ACC112 (cell line): ENCODE measurements at regions not wholly inside any gene's neighbourhood (a gene's known extent, or its start where the extent isn't known, plus 50 kb on each side); places are given as distances from the start of the nearest gene placed in this dataset.

Experiments used
- H2AFZ ChIP-seq: fragments of 200-600 bp; sonication (generic); one replicate; pipeline ENCODE4 v1.6.0; 2017; ENCODE audit warnings: antibody characterized with exemption, low read length; ENCODE audit not compliant: unreplicated experiment
- H3K27ac ChIP-seq: fragments of 200-600 bp; sonication (generic); 2 replicates; pipeline ENCODE4 v1.5.1; 2014; ENCODE audit warnings: low read depth, mild to moderate bottlenecking, antibody characterized with exemption, low read length, moderate library complexity
- H3K27me3 ChIP-seq: fragments of 200-600 bp; sonication (generic); 2 replicates; pipeline ENCODE4 v1.6.1; 2014; ENCODE audit warnings: mild to moderate bottlenecking, antibody characterized with exemption, low read length, moderate library complexity, mixed read lengths; ENCODE audit not compliant: insufficient read depth
- H3K36me3 ChIP-seq: fragments of 200-600 bp; sonication (generic); 2 replicates; pipeline ENCODE4 v1.6.1; 2016; ENCODE audit warnings: mild to moderate bottlenecking, antibody characterized with exemption, low read length, moderate library complexity, mixed read lengths; ENCODE audit not compliant: insufficient read depth
- H3K4me1 ChIP-seq: fragments of 200-600 bp; sonication (generic); one replicate; pipeline ENCODE4 v1.6.1; 2016; ENCODE audit warnings: low read length, mixed read lengths; ENCODE audit not compliant: insufficient read depth, unreplicated experiment, control insufficient read depth
- H3K4me3 ChIP-seq: fragments of 200-600 bp; sonication (generic); 2 replicates; pipeline ENCODE4 v1.5.1; 2014; ENCODE audit warnings: mild to moderate bottlenecking, low read depth, low read length
- H3K79me2 ChIP-seq: fragments of 200-600 bp; sonication (generic); one replicate; pipeline ENCODE4 v1.6.0; 2016; ENCODE audit warnings: low read length; ENCODE audit not compliant: control insufficient read depth, unreplicated experiment, insufficient read depth

DNA sequence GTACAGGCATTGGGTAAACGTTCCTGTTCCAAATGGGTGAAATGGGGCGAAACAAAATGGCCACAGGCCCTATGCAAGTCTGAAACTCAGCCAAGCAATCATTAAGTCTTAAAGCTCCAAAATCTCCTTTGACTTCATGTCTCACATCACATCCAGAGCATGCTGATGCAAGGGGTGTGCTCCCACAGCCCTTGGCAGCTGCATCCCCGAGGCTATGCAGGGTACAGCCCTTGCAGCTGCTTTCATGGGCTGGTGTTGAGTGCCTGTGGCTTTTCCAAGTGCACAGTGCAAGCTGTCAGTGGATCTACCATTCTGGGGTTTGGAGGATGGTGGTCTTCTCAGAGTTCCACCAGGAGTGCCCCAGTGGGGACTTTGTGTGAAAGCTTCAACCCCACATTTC is 270.0 kb upstream of the CDYL start:
- no peaks in the 10 kb centered on the region for H3K36me3 ChIP-seq
- peaks cover 10% of the 10 kb centered on the region; the same call in 1 of the 2 replicates for H3K27me3 ChIP-seq
- H3K27ac ChIP-seq = no peak overlapping the region
- H3K79me2 ChIP-seq = no peaks in the 10 kb centered on the region
- no peak overlapping the region for H3K4me3 ChIP-seq
- H2AFZ ChIP-seq = no peak overlapping the region
- H3K4me1 ChIP-seq = no peaks in the 10 kb centered on the region

DNA sequence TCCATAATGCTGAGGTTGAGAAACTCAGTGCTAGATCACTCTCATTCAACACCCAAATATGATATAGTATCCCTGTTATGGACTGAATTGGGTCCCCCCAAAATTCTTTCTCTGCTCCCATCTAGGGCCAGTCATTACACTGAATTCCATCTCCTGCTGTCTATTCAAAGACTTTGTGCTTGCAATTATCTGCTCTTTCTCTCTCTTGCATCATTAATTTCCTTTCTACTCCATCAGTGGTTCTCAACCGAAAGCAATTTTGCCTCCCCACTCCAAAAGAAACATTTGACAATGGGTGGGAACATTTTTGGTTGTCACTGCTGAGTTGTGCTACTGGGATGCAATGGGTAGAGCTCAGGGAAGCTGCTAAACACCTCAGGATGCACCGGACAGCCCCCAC is 271.5 kb upstream of the CDYL start:
- H3K4me1 ChIP-seq = no peaks in the 10 kb centered on the region

GRCh38 chr6:4503700-4504099 is 272.5 kb upstream of the CDYL start:
- no peaks in the 10 kb centered on the region for H3K36me3 ChIP-seq
- no peak overlapping the region for H3K27ac ChIP-seq
- no peaks in the 10 kb centered on the region for H3K79me2 ChIP-seq
- H2AFZ ChIP-seq = no peak overlapping the region
- no peak overlapping the region for H3K4me3 ChIP-seq
- no peaks in the 10 kb centered on the region for H3K4me1 ChIP-seq
- H3K27me3 ChIP-seq = peaks cover 10% of the 10 kb centered on the region; the same call in 1 of the 2 replicates

More for the DNA sequence above, 271.5 kb upstream of the CDYL start:
- peaks cover 10% of the 10 kb centered on the region; the same call in 1 of the 2 replicates for H3K27me3 ChIP-seq
- no peaks in the 10 kb centered on the region for H3K79me2 ChIP-seq
- no peak overlapping the region for H2AFZ ChIP-seq
- H3K27ac ChIP-seq = no peak overlapping the region
- H3K36me3 ChIP-seq = no peaks in the 10 kb centered on the region
- no peak overlapping the region for H3K4me3 ChIP-seq

DNA sequence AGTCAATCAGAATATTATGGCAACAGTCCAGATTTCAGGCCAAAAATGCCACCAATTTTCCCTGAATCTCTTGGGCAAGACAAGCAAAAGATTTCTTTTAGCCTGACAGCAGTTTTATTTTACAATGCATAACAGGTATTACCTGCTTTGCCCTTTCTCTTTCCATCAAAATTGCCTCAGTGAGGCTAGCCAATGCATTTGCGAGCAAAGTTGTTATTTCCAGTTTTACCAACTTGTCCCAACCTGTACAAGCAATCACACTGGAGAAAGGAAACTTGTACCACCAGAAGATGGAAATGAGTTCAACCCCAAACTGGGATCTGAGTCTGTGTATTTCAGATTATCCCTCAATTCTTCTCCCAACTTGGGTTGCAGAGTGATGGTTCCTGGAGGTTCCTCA is 279.9 kb upstream of the CDYL start:
- no peak overlapping the region for H3K27ac ChIP-seq
- H2AFZ ChIP-seq = no peak overlapping the region
- H3K36me3 ChIP-seq = no peaks in the 10 kb centered on the region
- H3K79me2 ChIP-seq = no peaks in the 10 kb centered on the region
- no peak overlapping the region for H3K4me3 ChIP-seq
- H3K27me3 ChIP-seq = no peaks in the 10 kb centered on the region
- no peaks in the 10 kb centered on the region for H3K4me1 ChIP-seq

- Histone ChIP-seq H3K36me3 (no peaks in the 10 kb centered on the region), H3K4me3 (no peak overlapping the region), H3K27ac (no peak overlapping the region), H3K27me3 (no peaks in the 10 kb centered on the region), H3K4me1 (no peaks in the 10 kb centered on the region), H2AFZ (no peak overlapping the region), H3K79me2 (no peaks in the 10 kb centered on the region)
Measured at GRCh38 chr6:4491501-4492260, 284.5 kb upstream of the CDYL start.

- no peaks in the 10 kb centered on the region for H3K27me3 ChIP-seq
- no peaks in the 10 kb centered on the region for H3K36me3 ChIP-seq
- no peaks in the 10 kb centered on the region for H3K79me2 ChIP-seq
- H3K4me3 ChIP-seq = no peak overlapping the region
- H2AFZ ChIP-seq = no peak overlapping the region
- no peaks in the 10 kb centered on the region for H3K4me1 ChIP-seq
- H3K27ac ChIP-seq = no peak overlapping the region
Measured at GRCh38 chr6:4489538-4489937, 286.7 kb upstream of the CDYL start.

DNA sequence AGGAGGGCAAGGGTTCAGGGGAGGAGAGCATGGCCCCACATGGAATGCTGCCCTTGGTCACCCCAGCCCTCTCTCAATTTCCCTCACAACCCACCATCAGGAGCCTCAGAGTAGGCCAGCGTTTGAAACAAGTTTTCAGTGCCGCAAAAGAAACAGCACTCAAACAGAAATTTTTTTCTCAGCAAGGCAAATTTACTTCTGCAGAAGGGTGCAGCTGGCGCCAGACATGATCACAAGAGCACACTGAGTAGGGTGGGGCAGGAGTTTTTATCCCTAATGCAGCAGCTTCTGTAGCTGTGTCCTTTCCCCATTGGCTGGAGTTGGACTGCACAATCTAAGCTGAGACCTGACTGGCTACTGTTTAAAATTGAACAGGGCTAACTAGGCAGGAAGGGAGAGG is 287.8 kb upstream of the CDYL start:
- Histone ChIP-seq H3K4me3 (no peak overlapping the region), H3K27ac (no peak overlapping the region), H3K27me3 (no peaks in the 10 kb centered on the region)

DNA sequence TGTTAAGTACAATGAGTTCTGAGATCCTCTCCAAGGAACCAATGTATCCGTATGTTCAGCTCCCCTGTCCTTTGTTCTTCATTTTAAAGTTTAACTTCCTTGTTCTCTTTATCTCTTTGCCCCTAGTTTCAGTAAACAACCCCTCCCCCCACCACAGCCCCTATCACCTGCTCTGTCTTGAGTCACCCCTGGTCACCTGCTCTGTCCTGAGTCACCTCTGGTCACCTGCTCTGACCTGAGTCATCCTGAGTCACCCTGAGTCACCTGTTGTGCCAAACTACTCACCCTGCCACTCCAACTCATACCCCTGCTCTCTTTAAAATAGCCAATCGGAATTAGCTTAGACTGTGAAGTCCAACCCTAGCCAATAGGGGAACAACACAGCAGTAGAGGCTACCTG is 288.7 kb upstream of the CDYL start:
- H3K36me3 ChIP-seq = no peaks in the 10 kb centered on the region

More for the DNA sequence above, 287.8 kb upstream of the CDYL start:
- H2AFZ ChIP-seq = no peak overlapping the region
- no peaks in the 10 kb centered on the region for H3K4me1 ChIP-seq
- H3K36me3 ChIP-seq = no peaks in the 10 kb centered on the region
- no peaks in the 10 kb centered on the region for H3K79me2 ChIP-seq

GRCh38 chr6:4486568-4487315 is 289.5 kb upstream of the CDYL start:
- H3K27me3 ChIP-seq = no peaks in the 10 kb centered on the region
- no peak overlapping the region for H2AFZ ChIP-seq
- no peak overlapping the region for H3K27ac ChIP-seq
- H3K4me1 ChIP-seq = no peaks in the 10 kb centered on the region
- H3K36me3 ChIP-seq = no peaks in the 10 kb centered on the region
- no peak overlapping the region for H3K4me3 ChIP-seq
- H3K79me2 ChIP-seq = no peaks in the 10 kb centered on the region

More for the DNA sequence above, 288.7 kb upstream of the CDYL start:
- H3K4me3 ChIP-seq = no peak overlapping the region
- no peak overlapping the region for H2AFZ ChIP-seq
- no peaks in the 10 kb centered on the region for H3K4me1 ChIP-seq
- H3K79me2 ChIP-seq = no peaks in the 10 kb centered on the region
- H3K27ac ChIP-seq = no peak overlapping the region
- H3K27me3 ChIP-seq = no peaks in the 10 kb centered on the region

DNA sequence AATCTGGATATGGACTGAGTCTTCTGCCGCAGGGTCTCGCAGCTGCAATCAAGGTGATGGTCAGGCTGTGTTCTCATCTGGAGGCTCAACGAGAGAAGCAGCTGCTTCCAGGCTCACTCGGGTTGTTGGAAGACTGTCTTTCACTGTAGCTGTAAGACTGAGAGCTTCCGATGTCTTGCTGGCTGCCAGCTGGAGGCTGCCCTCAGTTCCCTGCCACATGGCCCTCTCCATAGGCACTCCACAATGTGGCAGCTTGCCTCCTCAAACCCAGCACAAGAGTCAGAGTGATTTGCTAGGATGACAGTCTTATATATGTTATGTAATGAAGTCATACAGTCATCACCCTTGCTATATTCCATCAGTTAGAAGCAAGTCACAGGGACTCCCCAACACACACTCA is 290.5 kb upstream of the CDYL start:
- Histone ChIP-seq H3K4me3 (no peak overlapping the region), H3K36me3 (no peaks in the 10 kb centered on the region), H3K4me1 (no peaks in the 10 kb centered on the region), H2AFZ (no peak overlapping the region), H3K27me3 (no peaks in the 10 kb centered on the region), H3K79me2 (no peaks in the 10 kb centered on the region), H3K27ac (no peak overlapping the region)

- H3K79me2 ChIP-seq = no peaks in the 10 kb centered on the region
- H3K27ac ChIP-seq = no peak overlapping the region
- no peaks in the 10 kb centered on the region for H3K27me3 ChIP-seq
- H3K36me3 ChIP-seq = no peaks in the 10 kb centered on the region
- no peaks in the 10 kb centered on the region for H3K4me1 ChIP-seq
- H2AFZ ChIP-seq = no peak overlapping the region
- no peak overlapping the region for H3K4me3 ChIP-seq
Measured at GRCh38 chr6:4482461-4482860, 293.7 kb upstream of the CDYL start.
